HuH-7.5 (cell line): ENCODE measurements at regions not wholly inside any gene's neighbourhood (a gene's known extent, or its start where the extent isn't known, plus 50 kb on each side); places are given as distances from the start of the nearest gene placed in this dataset.

Source experiments
- DNase-seq: peaks from one replicate; pipeline ENCODE4 v3.0.0; 2011; ENCODE audit warnings: low spot score

DNA sequence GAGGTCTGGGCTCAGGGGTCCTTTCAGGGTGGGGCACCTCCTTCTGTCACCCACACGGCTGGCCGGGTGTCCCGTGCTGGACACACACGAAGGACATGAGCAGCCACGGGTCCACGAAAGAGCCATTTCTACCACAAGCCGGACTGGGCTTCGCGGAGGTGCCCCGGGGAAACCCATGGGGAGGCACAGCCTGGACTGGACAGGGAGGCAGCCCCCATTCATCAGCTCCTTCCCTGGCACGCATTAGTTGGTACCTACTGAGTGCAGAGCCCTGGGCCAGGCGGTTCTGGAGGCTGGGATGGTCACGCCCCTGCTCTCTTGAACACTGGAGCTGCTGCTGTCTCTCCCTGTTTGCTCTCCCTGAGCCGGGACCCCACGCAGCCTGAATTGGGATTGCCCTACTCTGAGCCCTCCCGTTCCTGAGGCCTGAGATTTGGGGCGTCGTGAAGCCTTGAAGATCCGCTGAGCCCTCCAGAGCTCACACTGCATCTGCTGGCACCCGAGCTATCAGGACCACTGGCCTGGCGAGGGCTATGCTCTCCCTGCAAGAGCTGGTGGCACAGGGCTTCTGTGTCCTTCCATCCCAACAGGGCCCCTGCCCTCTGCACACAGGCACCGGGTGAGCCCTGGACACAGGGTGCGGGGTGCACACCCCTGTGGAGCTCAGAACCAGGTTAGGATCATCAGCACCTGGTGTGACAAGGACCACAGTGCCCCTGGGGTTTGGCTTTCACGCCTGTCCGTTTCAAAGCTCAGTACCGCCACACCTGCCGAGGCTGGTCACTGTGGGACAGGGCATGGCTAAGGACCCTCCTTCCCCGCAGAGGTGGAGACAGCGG, 84.6 kb downstream of the MYEOV start:
- no peak for DNase-seq

GRCh38 chr11:69380451-69380901, 86.5 kb downstream of the MYEOV start:
- DNase-seq: no peak

GRCh38 chr11:69380921-69381581, 87.1 kb downstream of the MYEOV start:
- no peak for DNase-seq

DNA sequence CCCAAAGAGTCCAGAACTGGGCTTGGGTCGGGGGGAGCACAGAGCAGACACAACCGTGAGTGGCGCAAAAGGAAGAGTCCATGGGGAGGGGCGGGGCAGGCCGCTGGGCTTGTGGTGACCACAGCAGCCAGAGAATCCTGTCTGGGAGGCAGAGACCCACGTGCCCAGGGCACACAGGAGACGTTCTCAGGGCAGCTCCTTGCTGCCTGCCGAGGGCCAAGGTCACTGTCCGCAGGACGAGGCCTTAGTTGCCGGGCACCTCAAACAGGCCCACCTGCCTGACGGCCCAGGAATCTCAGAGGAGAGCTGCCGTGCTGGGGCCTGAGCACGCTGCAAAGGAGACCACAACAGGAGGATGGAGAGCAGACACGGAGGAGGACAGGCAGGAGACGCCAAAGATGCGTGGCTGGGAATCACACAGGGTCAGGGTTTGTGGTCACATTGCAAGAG, 87.8 kb downstream of the MYEOV start:
- no peak for DNase-seq

GRCh38 chr11:69382131-69383128, 88.5 kb downstream of the MYEOV start:
- peak; percentile 81 for DNase-seq

DNA sequence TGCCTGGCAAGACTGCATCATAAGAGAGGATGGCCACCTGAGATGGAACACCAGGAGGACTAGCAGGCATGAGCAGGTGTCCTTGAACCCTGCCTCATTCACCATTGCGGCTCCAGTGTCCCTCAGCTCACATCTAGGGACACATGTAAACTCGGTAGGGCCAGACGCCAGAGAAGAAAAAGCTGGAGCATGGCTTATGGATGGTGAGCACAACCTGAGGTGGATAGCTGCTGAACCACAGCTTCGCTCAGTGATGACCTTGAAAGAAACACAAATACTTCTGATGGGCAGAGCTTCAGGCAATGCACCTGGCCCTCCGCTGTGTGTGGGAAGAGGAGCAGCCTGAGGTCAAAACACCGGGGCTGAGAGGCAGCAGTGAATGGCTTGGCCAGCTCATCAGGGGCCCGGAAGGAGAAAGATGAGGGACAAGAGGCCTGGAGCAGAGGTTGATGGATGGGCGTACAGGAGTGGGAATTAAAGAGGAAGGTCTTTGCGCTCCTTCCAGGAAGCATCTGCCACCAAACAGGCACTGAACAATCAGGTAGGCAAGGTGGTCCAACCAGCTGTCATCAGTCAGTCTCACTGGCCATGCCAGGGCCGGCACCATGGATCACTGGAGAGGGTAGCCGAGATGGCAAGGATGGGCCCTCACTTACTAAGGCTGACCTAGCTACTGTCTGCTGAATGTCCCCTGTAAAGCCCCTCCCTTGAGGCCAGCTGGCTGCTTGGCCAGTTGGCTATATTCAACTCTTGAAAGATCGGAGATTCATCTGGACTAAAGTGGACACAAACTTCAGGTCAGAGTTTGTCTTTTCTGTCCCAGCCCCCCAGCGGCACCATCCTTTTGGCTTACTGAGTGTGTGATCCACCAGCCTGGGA, 89.7 kb downstream of the MYEOV start:
- DNase-seq: no peak

DNA sequence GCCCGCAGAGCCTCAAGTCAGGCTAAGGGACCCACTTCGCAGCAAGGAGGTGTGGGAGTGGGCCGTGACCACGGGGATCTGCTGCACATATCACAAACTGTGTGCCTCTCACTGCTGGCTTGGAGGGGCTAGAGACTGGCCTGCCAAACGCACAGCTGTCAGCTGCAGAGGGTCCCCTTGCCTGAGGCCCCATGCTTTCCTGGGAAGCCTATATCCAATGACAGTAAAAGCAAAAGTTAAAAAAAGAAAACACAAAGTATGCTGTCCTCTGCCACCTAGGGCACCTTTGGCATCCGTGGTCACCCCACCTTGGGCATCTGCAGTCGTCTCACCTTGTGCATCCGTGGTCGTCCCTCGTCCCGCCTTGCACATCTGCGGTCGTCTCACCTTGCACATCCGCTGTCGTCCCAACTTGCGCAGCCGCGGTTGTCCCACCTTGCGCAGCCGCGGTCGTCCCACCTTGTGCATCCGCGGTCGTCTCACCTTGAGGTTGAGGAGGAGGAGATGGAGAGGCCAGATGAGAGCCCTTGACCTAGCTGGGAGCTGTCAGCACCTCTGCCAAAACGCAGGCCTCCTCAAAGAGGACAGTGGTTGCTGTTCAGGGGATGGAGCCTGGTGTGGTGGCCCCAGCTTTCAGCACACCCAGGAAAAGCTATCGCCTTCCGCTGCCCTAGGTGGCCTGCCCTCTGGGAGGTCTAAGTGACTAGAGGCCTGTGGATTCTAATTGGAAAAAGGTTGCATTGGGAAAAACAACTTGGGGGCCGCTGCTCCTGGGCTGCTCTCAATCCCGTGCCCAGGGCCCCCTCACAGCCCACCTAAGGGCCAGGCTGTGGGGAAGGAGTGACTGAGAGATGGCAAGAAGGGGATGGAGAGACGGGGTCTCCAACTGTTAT, 90.5 kb downstream of the MYEOV start:
- no peak for DNase-seq

DNA sequence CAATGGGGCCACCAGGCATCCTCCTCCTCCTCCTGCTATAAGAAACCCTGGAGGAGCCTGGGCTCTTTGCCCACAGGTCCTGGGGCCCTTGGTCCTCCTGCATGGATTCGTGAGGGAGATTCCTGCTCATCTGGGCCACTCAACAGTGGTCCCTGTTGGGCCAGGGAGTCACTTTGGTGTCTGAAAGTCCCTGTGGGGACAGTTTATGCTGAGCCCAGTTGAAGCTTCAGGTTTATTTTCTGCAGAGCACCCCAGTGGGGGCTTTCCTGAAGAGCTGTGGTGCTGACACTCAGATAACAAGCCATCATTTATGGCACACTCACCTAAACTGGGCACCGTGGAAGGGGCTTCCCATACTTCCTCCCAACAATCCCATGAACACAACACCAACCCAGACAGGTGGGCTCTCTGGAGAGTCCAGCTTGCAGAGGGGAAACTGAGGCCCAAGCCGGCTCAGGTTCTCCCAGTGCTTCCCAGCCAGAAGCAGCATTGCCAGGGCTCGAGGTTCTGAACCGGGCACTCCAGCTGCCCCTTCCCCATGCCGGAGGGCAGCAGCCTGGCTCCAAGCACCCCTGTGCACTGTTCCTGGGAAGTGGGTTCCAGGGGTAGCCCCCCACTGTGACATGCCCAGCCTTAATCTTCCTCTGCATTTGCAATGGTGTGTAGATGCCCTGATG, 91.3 kb downstream of the MYEOV start:
- no peak for DNase-seq

- DNase-seq: no peak
Observed at GRCh38 chr11:69385832-69386427, 92.0 kb downstream of the MYEOV start.

GRCh38 chr11:69386594-69387408, 92.8 kb downstream of the MYEOV start:
- DNase-seq: no peak

- no peak for DNase-seq
Observed at GRCh38 chr11:69387409-69387885, 93.5 kb downstream of the MYEOV start.

DNA sequence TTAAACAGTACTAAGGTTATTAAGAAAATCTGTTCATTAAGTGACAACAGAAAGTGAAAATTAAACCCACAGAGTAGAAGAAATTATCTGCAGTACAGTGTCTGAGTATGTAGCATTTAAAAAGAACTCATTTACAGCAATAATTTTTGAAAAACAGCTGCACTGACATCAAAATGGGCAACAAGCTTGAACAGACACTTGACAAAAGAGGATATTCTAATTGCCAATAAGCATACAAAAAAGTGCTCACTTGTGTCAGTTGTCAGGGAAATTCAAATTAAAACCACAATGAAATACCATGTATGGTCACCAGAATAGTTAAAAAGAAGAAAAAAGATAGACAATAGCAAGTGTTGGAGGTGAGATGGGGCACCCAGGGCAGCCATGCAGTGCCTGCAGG, 93.3 kb upstream of the LINC01488 start:
- DNase-seq: no peak

DNA sequence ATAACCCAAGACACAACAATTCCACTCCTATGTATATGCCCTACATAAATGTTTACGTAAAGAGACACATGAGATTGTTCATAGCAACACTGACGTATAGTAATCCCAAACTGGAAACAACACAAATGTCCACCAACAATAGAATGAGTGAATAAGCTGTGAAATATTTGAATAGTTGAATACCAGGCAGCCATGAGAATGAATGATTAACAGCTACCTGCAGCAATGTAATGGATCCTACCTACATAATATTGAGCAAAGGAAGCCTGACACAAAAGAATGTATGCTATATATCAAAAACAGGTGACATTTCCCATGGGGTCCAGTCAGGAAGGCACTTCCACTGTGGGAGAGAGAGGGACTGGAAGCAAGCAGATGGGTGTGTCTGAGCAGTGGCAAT, 92.8 kb upstream of the LINC01488 start:
- no peak for DNase-seq

DNA sequence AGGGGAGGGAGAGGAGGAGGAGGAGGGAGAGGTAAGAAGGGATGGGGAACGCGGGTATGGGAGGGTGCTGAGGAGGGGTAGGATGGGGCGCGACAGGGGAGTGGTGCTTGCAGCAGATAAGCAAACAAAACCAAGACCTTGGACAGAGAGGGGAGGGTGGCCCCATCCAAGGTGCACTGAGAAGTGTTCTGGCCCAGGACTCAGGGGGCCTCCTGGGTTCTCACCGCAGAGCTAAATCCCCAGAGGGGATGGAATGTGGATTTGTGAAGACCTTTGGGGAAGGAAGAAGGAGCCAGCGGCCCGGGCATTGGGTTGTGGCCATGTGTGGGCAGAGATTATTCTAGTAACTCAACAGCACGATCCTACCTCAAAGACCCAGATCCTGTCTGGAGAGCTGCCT, 90.9 kb upstream of the LINC01488 start:
- no peak for DNase-seq

DNA sequence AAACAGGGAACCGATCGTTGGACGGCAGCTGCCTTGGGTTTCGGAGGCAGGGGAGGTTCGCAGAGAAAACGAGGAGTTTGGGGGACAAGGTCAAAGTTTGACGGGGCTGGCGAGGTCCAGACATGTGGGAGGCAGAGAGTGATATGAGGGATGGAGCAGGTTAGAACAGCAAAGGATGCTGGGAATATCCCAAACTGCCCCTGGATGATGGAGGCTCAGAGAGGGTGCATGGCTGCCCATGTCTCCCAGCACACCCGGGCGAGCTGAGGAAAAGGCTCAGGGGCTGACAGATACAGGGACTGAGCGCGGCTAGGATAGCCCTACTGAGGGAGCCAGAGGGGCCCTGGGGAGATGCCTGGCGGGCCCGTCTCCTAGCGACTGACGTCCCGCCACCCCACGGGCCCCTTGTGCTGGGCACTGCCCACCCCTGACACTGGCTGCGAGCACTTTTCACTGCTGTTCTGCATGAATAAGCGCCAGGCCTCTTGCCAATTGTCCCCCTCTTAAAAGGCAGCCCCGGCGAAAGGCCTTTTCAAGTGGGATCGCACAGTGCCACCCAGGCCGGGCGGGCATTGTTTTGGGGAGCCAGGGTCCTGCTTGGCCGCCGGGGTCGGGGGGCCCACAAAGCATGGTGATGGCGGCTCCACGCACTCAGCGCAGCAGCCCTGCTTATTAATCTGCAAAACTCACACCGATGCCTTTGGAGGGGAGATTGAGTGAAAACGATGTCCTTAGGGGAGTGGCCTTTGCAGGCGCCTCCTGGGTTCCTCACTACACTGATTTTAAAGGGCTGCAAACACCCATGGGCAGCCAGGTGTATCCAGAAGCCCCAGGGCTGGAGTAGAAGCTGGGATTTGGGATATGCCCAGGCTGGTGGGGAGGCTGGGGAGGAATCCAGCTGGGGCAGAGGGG, 90.0 kb upstream of the LINC01488 start:
- DNase-seq: no peak

DNA sequence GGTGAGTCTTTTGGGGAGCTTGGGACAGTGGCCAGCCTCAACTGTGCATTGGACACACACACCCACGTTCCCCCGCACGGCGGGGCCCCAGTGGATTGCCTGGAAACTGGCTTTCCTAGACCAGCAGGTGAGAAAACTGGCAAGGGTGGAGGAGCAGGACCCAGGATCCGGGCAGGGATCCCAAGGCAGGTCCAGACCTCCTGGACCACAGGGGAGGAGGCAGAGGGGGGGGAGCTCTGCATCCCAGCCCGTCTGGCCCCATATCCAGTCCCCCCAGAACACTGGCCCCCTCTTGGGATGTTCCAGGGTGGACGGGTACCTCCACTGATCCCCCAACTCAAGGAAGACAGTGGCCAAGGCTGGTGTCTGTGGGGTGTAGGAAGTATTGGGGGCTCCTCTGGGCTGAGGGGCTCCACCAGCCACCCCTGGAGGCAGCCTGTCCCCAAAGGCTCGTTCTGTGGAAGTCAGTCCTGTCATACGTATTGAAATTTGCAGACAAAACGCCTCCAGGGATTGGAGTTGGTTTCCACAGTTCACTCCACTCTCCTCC, 89.3 kb upstream of the LINC01488 start:
- DNase-seq: no peak
